PC-9 (cell line): ENCODE measurements at regions not wholly inside any gene's neighbourhood (a gene's known extent, or its start where the extent isn't known, plus 50 kb on each side); places are given as distances from the start of the nearest gene placed in this dataset.
A peak's percentile ranks its signal among the peaks of the same experiment; 100 is the strongest.

Experiments
- BruUV-seq: library from RNA; stranded (reverse); fragments of 400-500 nt; replicated peaks from 2 replicates; lab custom pipeline; 2021; lab: Mats Ljungman, UMichigan
- CTCF ChIA-PET: fragments of 300-600 bp; sonication (Branson Sonifier 250); formaldehyde crosslinking; loops from one replicate; lab custom pipeline; 2022; ENCODE audit warnings: antibody characterized with exemption; lab: Charles Lee
- POLR2A ChIA-PET: fragments of 300-600 bp; sonication (Branson Sonifier 250); formaldehyde crosslinking; loops from one replicate; lab custom pipeline; 2022; ENCODE audit warnings: antibody characterized with exemption; ENCODE audit not compliant: unreplicated experiment; lab: Charles Lee
- DNase-seq, 2 experiments: peaks; one replicate each; pipeline versions ENCODE4 v3.0.0 to v3.0.0-alpha.2; 2015 to 2022; ENCODE audit warnings: mixed read lengths in 1 of 2
- H2AFZ ChIP-seq: fragments of 200-600 bp; sonication (generic); 2 replicates; pipeline ENCODE4 v1.8.1; 2017; ENCODE audit warnings: antibody characterized with exemption
- H3F3A ChIP-seq: fragments of 200-600 bp; sonication (generic); 2 replicates; pipeline ENCODE4 v1.8.1; 2017; ENCODE audit warnings: antibody characterized with exemption, mild to moderate bottlenecking, low read depth; ENCODE audit not compliant: insufficient read depth
- H3K27ac ChIP-seq: fragments of 200-600 bp; sonication (generic); 2 replicates; pipeline ENCODE4 v1.6.1; 2016; ENCODE audit warnings: mixed run types
- H3K27me3 ChIP-seq: fragments of 200-600 bp; sonication (generic); 2 replicates; pipeline ENCODE4 v1.6.1; 2016; ENCODE audit warnings: low read depth, mixed run types; ENCODE audit not compliant: insufficient read depth
- H3K36me3 ChIP-seq: fragments of 200-600 bp; sonication (generic); 2 replicates; pipeline ENCODE4 v1.6.1; 2016; ENCODE audit warnings: low read depth, mixed run types
- H3K4me1 ChIP-seq: fragments of 200-600 bp; sonication (generic); replicated peaks from 2 replicates; pipeline ENCODE4 v1.6.1; 2016; ENCODE audit warnings: mixed run types; ENCODE audit not compliant: insufficient read depth
- H3K4me2 ChIP-seq: fragments of 200-600 bp; sonication (generic); 2 replicates; pipeline ENCODE4 v1.6.1; 2017; ENCODE audit warnings: mixed run types
- H3K4me3 ChIP-seq: fragments of 200-600 bp; sonication (generic); 2 replicates; pipeline ENCODE4 v1.6.1; 2016; ENCODE audit warnings: mixed run types
- H3K79me2 ChIP-seq: fragments of 200-600 bp; sonication (generic); 2 replicates; pipeline ENCODE4 v1.6.1; 2017; ENCODE audit warnings: low read depth, mixed run types
- H3K9me2 ChIP-seq: fragments of 200-600 bp; sonication (generic); 2 replicates; pipeline ENCODE4 v1.8.1; 2017; ENCODE audit warnings: mild to moderate bottlenecking; ENCODE audit not compliant: insufficient read depth
- H3K9me3 ChIP-seq: fragments of 200-600 bp; sonication (generic); 2 replicates; pipeline ENCODE4 v1.8.1; 2016; ENCODE audit warnings: low read depth; ENCODE audit not compliant: insufficient read depth
- H4K20me1 ChIP-seq: fragments of 200-600 bp; sonication (generic); 2 replicates; pipeline ENCODE4 v1.8.1; 2017; ENCODE audit not compliant: insufficient read depth
- EZH2 ChIP-seq: fragments of 200-600 bp; sonication (generic); IDR thresholded peaks from 2 replicates; pipeline ENCODE4 v1.8.0; 2017; ENCODE audit warnings: antibody characterized with exemption, low read depth
- intact Hi-C: fragments of 100-400 bp; cut with micrococcal nuclease; formaldehyde crosslinking; loops from one replicate; pipeline ENCODE4 v1.10.0; 2022; ENCODE audit not compliant: unreplicated experiment
- TF ChIP-seq, protein P1 (sequence below): fragments of 200-600 bp; sonication (generic); conservative IDR thresholded peaks from 2 replicates; pipeline ENCODE4 v1.6.1; 2017; ENCODE audit warnings: mixed run types, antibody characterized with exemption, mild to moderate bottlenecking, moderate library complexity

GRCh38 chr6:108746366-108746765 is 101.9 kb upstream of the ARMC2 start:
- peaks cover 35% of the 10 kb centered on the region for H3F3A ChIP-seq
- no peaks in the 10 kb centered on the region for H3K36me3 ChIP-seq
- peak overlapping the region; percentile 61 for H3K4me2 ChIP-seq
- no peak overlapping the region for H2AFZ ChIP-seq
- H3K79me2 ChIP-seq = peaks cover 31% of the 10 kb centered on the region
- no peaks in the 10 kb centered on the region for H3K9me3 ChIP-seq
- BruUV-seq = no TSS peak
- ChIA-PET POLR2A (interaction anchor here (0.7 kb wide), 1 partner anchor 10 kb away, joined by 5 read pairs; no protein-coding TSS in a partner anchor), CTCF (interaction anchor here (0.7 to 1.0 kb wide), 2 partner anchors 9 to 201 kb away, joined by 3 read pairs; no protein-coding TSS in a partner anchor)
- no peaks in the 10 kb centered on the region for H3K9me2 ChIP-seq
- peaks cover 90% of the 10 kb centered on the region for H3K4me1 ChIP-seq
- peak overlapping the region; percentile 79 for H3K27ac ChIP-seq
- H4K20me1 ChIP-seq = no peaks in the 10 kb centered on the region
- DNase-seq = peak; percentile 67 to 95
- intact Hi-C loops = no loop called here
- TF ChIP-seq, protein P1, sequence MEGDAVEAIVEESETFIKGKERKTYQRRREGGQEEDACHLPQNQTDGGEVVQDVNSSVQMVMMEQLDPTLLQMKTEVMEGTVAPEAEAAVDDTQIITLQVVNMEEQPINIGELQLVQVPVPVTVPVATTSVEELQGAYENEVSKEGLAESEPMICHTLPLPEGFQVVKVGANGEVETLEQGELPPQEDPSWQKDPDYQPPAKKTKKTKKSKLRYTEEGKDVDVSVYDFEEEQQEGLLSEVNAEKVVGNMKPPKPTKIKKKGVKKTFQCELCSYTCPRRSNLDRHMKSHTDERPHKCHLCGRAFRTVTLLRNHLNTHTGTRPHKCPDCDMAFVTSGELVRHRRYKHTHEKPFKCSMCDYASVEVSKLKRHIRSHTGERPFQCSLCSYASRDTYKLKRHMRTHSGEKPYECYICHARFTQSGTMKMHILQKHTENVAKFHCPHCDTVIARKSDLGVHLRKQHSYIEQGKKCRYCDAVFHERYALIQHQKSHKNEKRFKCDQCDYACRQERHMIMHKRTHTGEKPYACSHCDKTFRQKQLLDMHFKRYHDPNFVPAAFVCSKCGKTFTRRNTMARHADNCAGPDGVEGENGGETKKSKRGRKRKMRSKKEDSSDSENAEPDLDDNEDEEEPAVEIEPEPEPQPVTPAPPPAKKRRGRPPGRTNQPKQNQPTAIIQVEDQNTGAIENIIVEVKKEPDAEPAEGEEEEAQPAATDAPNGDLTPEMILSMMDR = peak; percentile 50; the same call in 1 of the 2 replicates
- TF ChIP-seq EZH2 = no peak
- no peak overlapping the region for H3K4me3 ChIP-seq
- H3K27me3 ChIP-seq = no peaks in the 10 kb centered on the region

- H2AFZ ChIP-seq = no peak overlapping the region
- peaks cover 27% of the 10 kb centered on the region for H3K79me2 ChIP-seq
- DNase-seq = no peak
- no peaks in the 10 kb centered on the region for H3K9me3 ChIP-seq
- H3K36me3 ChIP-seq = no peaks in the 10 kb centered on the region
- H3K4me2 ChIP-seq = peak overlapping the region; percentile 61
- H3K27ac ChIP-seq = peak overlapping the region; percentile 79
- CTCF ChIA-PET = interaction anchor here (0.7 to 1.0 kb wide), 2 partner anchors 9 to 201 kb away, joined by 3 read pairs; no protein-coding TSS in a partner anchor
- no peaks in the 10 kb centered on the region for H4K20me1 ChIP-seq
- H3K4me1 ChIP-seq = peaks cover 89% of the 10 kb centered on the region
- no peaks in the 10 kb centered on the region for H3K9me2 ChIP-seq
- TSS peak; percentile 26 for BruUV-seq
- H3K4me3 ChIP-seq = no peak overlapping the region
- H3F3A ChIP-seq = peaks cover 29% of the 10 kb centered on the region
- no peak for TF ChIP-seq EZH2
- TF ChIP-seq, protein P1 = no peak
- no peaks in the 10 kb centered on the region for H3K27me3 ChIP-seq
- POLR2A ChIA-PET = interaction anchor here (0.7 kb wide), 1 partner anchor 10 kb away, joined by 5 read pairs; no protein-coding TSS in a partner anchor
- intact Hi-C loops = no loop called here
Measured at GRCh38 chr6:108746836-108747575, 101.2 kb upstream of the ARMC2 start.

DNA sequence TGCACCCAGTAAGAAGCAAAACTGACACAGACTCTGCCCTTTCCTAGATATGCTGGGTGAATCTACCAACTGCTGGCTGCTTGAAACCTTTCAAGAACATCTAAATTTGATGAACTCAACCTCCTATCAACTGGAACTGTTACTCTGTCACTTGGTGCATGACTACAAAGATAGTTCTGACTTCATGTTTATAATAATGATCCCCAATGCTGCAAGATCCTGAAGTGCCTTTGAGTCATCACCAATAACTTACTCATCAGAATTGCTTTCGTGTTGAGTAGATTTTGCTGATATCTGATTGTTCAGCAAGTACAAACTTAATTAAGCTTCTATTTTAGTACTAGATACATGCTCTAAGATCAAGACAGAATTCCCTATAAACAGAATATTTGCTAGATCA is 100.2 kb upstream of the ARMC2 start:
- Histone ChIP-seq H3K79me2 (peaks cover 27% of the 10 kb centered on the region), H3K9me3 (no peaks in the 10 kb centered on the region), H2AFZ (no peak overlapping the region), H3K4me1 (peaks cover 81% of the 10 kb centered on the region), H3K27me3 (no peaks in the 10 kb centered on the region), H3F3A (peaks cover 22% of the 10 kb centered on the region), H3K4me2 (0 out of 2 replicates have a peak overlapping the region, but pooled peaks have one; percentile 12), H3K36me3 (no peaks in the 10 kb centered on the region), H4K20me1 (no peaks in the 10 kb centered on the region), H3K27ac (0 out of 2 replicates have a peak overlapping the region, but pooled peaks have one; percentile 79), H3K9me2 (no peaks in the 10 kb centered on the region), H3K4me3 (no peak overlapping the region)
- CTCF ChIA-PET = no interaction called here
- no peak for TF ChIP-seq EZH2
- TF ChIP-seq, protein P1 = no peak
- DNase-seq = no peak
- BruUV-seq = no TSS peak
- POLR2A ChIA-PET = no interaction called here
- intact Hi-C loops = no loop called here
